ENCODE measurements at regions not wholly inside any gene's neighbourhood (a gene's known extent, or its start where the extent isn't known, plus 50 kb on each side); places are given as distances from the start of the nearest gene placed in this dataset.

- TF ChIP-seq CTCF (IDR thresholded peaks at IDR 0.05; ENCODE audit: insufficient read depth, low read depth, low read length) (no peak), EZH2 (IDR thresholded peaks at IDR 0.05; ENCODE audit: insufficient read depth, low read length) (no peak)
Observed at GRCh38 chr10:104577861-104578521, 63.1 kb upstream of the SORCS3 start.

Data from astrocyte (in vitro differentiated cells and primary cell).